Caco-2 (cell line): ENCODE measurements at regions not wholly inside any gene's neighbourhood (a gene's known extent, or its start where the extent isn't known, plus 50 kb on each side); places are given as distances from the start of the nearest gene placed in this dataset.

Experiments
- BruUV-seq: library from RNA; stranded (reverse); fragments of 400-500 nt; replicated peaks from 2 replicates; lab custom pipeline; 2021; lab: Mats Ljungman, UMichigan
- CTCF ChIA-PET: fragments of 300-600 bp; sonication (Branson Sonifier 250); formaldehyde crosslinking; loops from one replicate; lab custom pipeline; 2022; ENCODE audit warnings: antibody characterized with exemption; lab: Charles Lee
- POLR2A ChIA-PET: fragments of 300-600 bp; sonication (Branson Sonifier 250); formaldehyde crosslinking; loops from one replicate; lab custom pipeline; 2022; ENCODE audit warnings: antibody characterized with exemption; lab: Charles Lee
- DNase-seq, 2 experiments: peaks; one replicate each; pipeline versions ENCODE4 v3.0.0 to v3.0.0-alpha.2; 2020 to 2022
- H3K27me3 ChIP-seq: replicated peaks from 2 replicates; pipeline ENCODE4 v1.6.0; 2011; ENCODE audit warnings: low read length; ENCODE audit not compliant: control insufficient read depth, insufficient read depth
- H3K36me3 ChIP-seq: 2 replicates; pipeline ENCODE4 v1.5.1; 2011; ENCODE audit warnings: low read length; ENCODE audit not compliant: control insufficient read depth, insufficient read depth
- H3K4me1 ChIP-seq: fragments of 250-450 bp; sonication (Bioruptor Pico); 2 replicates; pipeline ENCODE4 v1.5.1; 2020; ENCODE audit warnings: mild to moderate bottlenecking
- H3K4me3 ChIP-seq: 2 replicates; pipeline ENCODE4 v1.5.1; 2011; ENCODE audit warnings: low read depth, mild to moderate bottlenecking, control low read depth, low read length
- H3K9me3 ChIP-seq: fragments of 250-450 bp; sonication (Bioruptor Pico); 2 replicates; pipeline ENCODE4 v1.5.1; 2020; ENCODE audit warnings: mild to moderate bottlenecking, moderate library complexity
- H3K27ac Mint-ChIP-seq: one replicate; pipeline ENCODE4 v1.8.0; 2022; ENCODE audit warnings: mixed read lengths; ENCODE audit not compliant: unreplicated experiment
- H3K27me3 Mint-ChIP-seq: one replicate; pipeline ENCODE4 v1.8.0; 2022; ENCODE audit warnings: mixed read lengths; ENCODE audit not compliant: insufficient read depth, unreplicated experiment
- H3K36me3 Mint-ChIP-seq: one replicate; pipeline ENCODE4 v1.8.0; 2022; ENCODE audit warnings: mild to moderate bottlenecking, mixed read lengths; ENCODE audit not compliant: insufficient read depth, unreplicated experiment
- H3K4me1 Mint-ChIP-seq: one replicate; pipeline ENCODE4 v1.8.0; 2022; ENCODE audit warnings: low read depth, mixed read lengths; ENCODE audit not compliant: unreplicated experiment
- H3K4me3 Mint-ChIP-seq: one replicate; pipeline ENCODE4 v1.8.0; 2022; ENCODE audit warnings: mild to moderate bottlenecking, moderate library complexity, mixed read lengths; ENCODE audit not compliant: unreplicated experiment
- H3K9me3 Mint-ChIP-seq: one replicate; pipeline ENCODE4 v1.8.0; 2022; ENCODE audit warnings: mixed read lengths; ENCODE audit not compliant: unreplicated experiment
- intact Hi-C: fragments of 100-400 bp; cut with micrococcal nuclease; formaldehyde crosslinking; loops from one replicate; pipeline ENCODE4 v1.10.0; 2022; ENCODE audit not compliant: unreplicated experiment
- TF ChIP-seq, protein P1 (sequence below), 2 experiments: fragments of 200-600 bp in 1 of 2; IDR thresholded peaks; 1 replicate in 1 of 2; 2 replicates in 1 of 2; pipeline versions ENCODE4 v1.5.1 to v1.8.0; 2011 to 2022; ENCODE audit warnings: antibody characterized with exemption in 1 of 2, control low read depth in 1 of 2, inconsistent platforms in 1 of 2, low read depth in 1 of 2, low read length in 1 of 2, mild to moderate bottlenecking in 1 of 2, moderate library complexity in 1 of 2; ENCODE audit not compliant: insufficient read depth in 1 of 2, severe bottlenecking in 1 of 2, unreplicated experiment in 1 of 2

DNA sequence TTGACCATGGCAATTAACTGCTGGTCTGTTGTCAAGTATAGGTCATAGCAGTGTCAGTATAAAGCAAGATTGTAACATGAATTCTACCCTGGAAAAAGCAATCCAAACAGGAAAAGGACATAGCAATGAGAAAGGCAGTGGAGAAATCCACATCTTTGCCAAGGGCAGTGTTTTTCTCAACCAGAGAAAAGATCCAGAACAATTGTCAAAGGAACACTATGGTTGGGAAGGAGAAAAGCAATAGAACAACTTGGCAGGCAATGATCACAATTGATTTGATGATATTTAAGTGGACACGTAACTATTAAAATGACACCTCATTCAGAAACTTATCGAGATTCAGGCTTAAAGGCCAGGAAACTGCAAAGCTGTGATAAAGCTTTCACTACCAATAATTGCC lies 271.1 kb downstream of the DIPK2A start:
- no peaks in the 10 kb centered on the region for H3K9me3 Mint-ChIP-seq
- H3K27me3 ChIP-seq, result no peaks in the 10 kb centered on the region
- ChIA-PET POLR2A (no interaction called here), CTCF (no interaction called here)
- H3K4me3 ChIP-seq, result no peak overlapping the region
- no peaks in the 10 kb centered on the region for H3K36me3 Mint-ChIP-seq
- no peak for DNase-seq
- intact Hi-C loops, result no loop called here
- H3K27ac Mint-ChIP-seq, result no peak overlapping the region
- no peaks in the 10 kb centered on the region for H3K27me3 Mint-ChIP-seq
- no TSS peak for BruUV-seq
- no peaks in the 10 kb centered on the region for H3K4me1 Mint-ChIP-seq
- TF ChIP-seq, protein P1, sequence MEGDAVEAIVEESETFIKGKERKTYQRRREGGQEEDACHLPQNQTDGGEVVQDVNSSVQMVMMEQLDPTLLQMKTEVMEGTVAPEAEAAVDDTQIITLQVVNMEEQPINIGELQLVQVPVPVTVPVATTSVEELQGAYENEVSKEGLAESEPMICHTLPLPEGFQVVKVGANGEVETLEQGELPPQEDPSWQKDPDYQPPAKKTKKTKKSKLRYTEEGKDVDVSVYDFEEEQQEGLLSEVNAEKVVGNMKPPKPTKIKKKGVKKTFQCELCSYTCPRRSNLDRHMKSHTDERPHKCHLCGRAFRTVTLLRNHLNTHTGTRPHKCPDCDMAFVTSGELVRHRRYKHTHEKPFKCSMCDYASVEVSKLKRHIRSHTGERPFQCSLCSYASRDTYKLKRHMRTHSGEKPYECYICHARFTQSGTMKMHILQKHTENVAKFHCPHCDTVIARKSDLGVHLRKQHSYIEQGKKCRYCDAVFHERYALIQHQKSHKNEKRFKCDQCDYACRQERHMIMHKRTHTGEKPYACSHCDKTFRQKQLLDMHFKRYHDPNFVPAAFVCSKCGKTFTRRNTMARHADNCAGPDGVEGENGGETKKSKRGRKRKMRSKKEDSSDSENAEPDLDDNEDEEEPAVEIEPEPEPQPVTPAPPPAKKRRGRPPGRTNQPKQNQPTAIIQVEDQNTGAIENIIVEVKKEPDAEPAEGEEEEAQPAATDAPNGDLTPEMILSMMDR (IDR thresholded peaks at IDR 0.05; ENCODE audit: insufficient read depth in 1 of 2, low read depth in 1 of 2, low read length in 1 of 2, severe bottlenecking in 1 of 2, unreplicated experiment in 1 of 2), result no peak
- H3K36me3 ChIP-seq, result no peaks in the 10 kb centered on the region
- H3K4me3 Mint-ChIP-seq, result no peak overlapping the region
- H3K4me1 ChIP-seq, result no peaks in the 10 kb centered on the region
- no peaks in the 10 kb centered on the region for H3K9me3 ChIP-seq

DNA sequence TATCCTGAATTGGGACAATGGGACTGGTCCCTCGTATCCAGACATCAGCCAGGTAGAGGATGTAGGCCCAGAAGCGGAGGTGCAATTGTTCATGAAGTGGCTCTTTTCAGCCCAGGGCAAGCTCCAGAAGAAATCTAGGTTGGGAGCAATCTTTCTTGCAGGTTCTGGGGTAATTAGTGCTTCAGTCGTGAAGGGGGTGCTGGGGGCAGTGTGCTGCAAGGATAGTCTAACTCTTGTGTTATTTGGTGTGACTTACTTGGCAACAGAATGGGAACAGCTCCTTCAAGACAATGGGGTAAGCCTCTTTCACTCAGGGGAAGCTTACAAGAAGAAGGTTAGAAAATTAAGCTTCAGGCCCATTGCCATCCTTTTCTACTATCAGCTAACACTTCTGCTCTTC lies 273.0 kb downstream of the DIPK2A start:
- H3K36me3 Mint-ChIP-seq, result no peaks in the 10 kb centered on the region
- intact Hi-C loops, result no loop called here
- TF ChIP-seq, protein P1 (IDR thresholded peaks at IDR 0.05; ENCODE audit: insufficient read depth in 1 of 2, low read depth in 1 of 2, low read length in 1 of 2, severe bottlenecking in 1 of 2, unreplicated experiment in 1 of 2), result no peak
- no peaks in the 10 kb centered on the region for H3K4me1 Mint-ChIP-seq
- Histone ChIP-seq H3K4me1 (no peaks in the 10 kb centered on the region), H3K27me3 (no peaks in the 10 kb centered on the region), H3K36me3 (no peaks in the 10 kb centered on the region), H3K4me3 (no peak overlapping the region), H3K9me3 (no peaks in the 10 kb centered on the region)
- DNase-seq, result no peak
- ChIA-PET CTCF (no interaction called here), POLR2A (no interaction called here)
- no peak overlapping the region for H3K27ac Mint-ChIP-seq
- H3K4me3 Mint-ChIP-seq, result no peak overlapping the region
- no peaks in the 10 kb centered on the region for H3K27me3 Mint-ChIP-seq
- no TSS peak for BruUV-seq
- peaks cover 11% of the 10 kb centered on the region for H3K9me3 Mint-ChIP-seq

DNA sequence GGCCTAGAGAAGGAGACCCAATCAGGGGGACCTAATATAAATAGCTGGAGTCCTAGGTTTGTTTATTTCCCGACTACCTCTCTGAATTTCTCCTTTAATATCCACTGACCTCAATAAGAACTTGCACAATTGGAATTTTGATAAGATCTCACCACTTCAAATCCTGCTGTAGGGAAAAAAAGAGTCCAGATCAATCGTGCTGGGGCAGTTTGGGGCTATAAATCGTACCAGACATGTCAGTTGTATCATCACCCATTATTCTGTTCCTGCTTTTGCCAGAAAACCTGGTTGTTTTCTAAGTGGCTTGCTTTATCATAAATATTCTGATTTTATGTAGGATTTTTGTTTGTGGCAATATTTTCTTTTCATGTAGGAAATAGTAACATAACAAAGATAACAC lies 281.3 kb downstream of the DIPK2A start:
- Mint-ChIP-seq H3K4me3 (no peak overlapping the region), H3K9me3 (peaks cover 11% of the 10 kb centered on the region), H3K4me1 (no peaks in the 10 kb centered on the region), H3K27ac (no peak overlapping the region), H3K36me3 (no peaks in the 10 kb centered on the region), H3K27me3 (no peaks in the 10 kb centered on the region)
- BruUV-seq, result no TSS peak
- H3K36me3 ChIP-seq, result no peaks in the 10 kb centered on the region
- TF ChIP-seq, protein P1 (IDR thresholded peaks at IDR 0.05; ENCODE audit: insufficient read depth in 1 of 2, low read depth in 1 of 2, low read length in 1 of 2, severe bottlenecking in 1 of 2, unreplicated experiment in 1 of 2), result no peak
- no peaks in the 10 kb centered on the region for H3K4me1 ChIP-seq
- ChIA-PET CTCF (no interaction called here), POLR2A (no interaction called here)
- no peaks in the 10 kb centered on the region for H3K27me3 ChIP-seq
- intact Hi-C loops, result no loop called here
- no peak for DNase-seq
- H3K9me3 ChIP-seq, result no peaks in the 10 kb centered on the region
- no peak overlapping the region for H3K4me3 ChIP-seq
